ENCODE measurements at regions not wholly inside any gene's neighbourhood (a gene's known extent, or its start where the extent isn't known, plus 50 kb on each side); places are given as distances from the start of the nearest gene placed in this dataset.

- TF ChIP-seq, protein P1, sequence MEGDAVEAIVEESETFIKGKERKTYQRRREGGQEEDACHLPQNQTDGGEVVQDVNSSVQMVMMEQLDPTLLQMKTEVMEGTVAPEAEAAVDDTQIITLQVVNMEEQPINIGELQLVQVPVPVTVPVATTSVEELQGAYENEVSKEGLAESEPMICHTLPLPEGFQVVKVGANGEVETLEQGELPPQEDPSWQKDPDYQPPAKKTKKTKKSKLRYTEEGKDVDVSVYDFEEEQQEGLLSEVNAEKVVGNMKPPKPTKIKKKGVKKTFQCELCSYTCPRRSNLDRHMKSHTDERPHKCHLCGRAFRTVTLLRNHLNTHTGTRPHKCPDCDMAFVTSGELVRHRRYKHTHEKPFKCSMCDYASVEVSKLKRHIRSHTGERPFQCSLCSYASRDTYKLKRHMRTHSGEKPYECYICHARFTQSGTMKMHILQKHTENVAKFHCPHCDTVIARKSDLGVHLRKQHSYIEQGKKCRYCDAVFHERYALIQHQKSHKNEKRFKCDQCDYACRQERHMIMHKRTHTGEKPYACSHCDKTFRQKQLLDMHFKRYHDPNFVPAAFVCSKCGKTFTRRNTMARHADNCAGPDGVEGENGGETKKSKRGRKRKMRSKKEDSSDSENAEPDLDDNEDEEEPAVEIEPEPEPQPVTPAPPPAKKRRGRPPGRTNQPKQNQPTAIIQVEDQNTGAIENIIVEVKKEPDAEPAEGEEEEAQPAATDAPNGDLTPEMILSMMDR (IDR thresholded peaks at IDR 0.05; ENCODE audit: insufficient read depth, low read length, poor library complexity, severe bottlenecking): no peak
Observed at GRCh38 chr3:71997066-71997653, 212.2 kb upstream of the PROK2 start.

DNA sequence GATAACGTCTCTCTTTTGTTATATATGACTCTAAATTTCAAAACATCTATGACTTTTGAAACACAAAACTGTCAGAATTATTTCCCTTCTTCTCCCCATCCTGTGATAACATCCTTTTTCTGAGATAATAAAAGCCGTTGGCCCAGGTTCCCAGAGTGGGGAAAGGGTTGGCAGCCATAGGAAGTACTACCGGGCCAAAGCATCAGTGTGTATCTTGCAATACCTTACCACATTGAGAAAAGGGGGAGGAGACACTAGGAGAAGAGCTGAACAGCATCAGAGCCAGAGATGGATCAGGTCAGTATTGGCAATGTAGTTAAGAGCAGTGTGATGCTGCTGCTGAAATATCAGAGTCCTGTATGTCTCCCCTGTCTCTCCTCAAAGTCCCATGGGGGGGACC, 210.0 kb upstream of the PROK2 start:
- H3K27me3 ChIP-seq (replicated peaks; ENCODE audit: control insufficient read depth, insufficient read depth, low read length): no peaks in the 10 kb centered on the region
- no peak for DNase-seq (ENCODE audit: extremely low read depth, insufficient read length)

More at GRCh38 chr3:71997066-71997653, 212.2 kb upstream of the PROK2 start:
- H3K36me3 ChIP-seq (ENCODE audit: control insufficient read depth, insufficient read depth, low read length): no peaks in the 10 kb centered on the region
- H3K27me3 ChIP-seq (replicated peaks; ENCODE audit: control insufficient read depth, insufficient read depth, low read length): no peaks in the 10 kb centered on the region
- no peak overlapping the region for H3K4me3 ChIP-seq (replicated peaks; ENCODE audit: low read depth, low read length)
- DNase-seq (ENCODE audit: extremely low read depth, insufficient read length): no peak

DNA sequence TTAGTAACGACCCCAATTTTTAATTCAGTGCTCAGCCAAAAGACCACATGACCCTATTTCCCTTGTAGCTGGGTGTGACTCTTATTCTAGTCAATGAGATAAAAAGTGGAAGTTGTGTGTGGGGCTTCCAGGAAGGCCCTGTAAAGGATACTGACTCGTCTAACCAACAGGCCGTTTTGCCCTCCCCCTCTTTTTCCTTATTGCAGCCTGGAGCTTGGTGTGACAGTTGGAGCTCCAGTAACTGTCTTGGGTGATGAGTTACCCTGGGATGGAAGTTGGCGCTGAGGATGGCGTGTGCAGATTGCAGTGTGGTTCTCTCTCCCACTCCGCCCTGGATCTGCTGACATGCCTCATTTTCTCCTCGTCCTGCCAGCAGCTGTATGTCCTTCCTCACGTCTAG, 209.3 kb upstream of the PROK2 start:
- TF ChIP-seq, protein P1 (IDR thresholded peaks at IDR 0.05; ENCODE audit: insufficient read depth, low read length, poor library complexity, severe bottlenecking): no peak
- Histone ChIP-seq H3K4me3 (replicated peaks; ENCODE audit: low read depth, low read length) (no peak overlapping the region), H3K27me3 (replicated peaks; ENCODE audit: control insufficient read depth, insufficient read depth, low read length) (no peaks in the 10 kb centered on the region), H3K36me3 (ENCODE audit: control insufficient read depth, insufficient read depth, low read length) (no peaks in the 10 kb centered on the region)
- DNase-seq (ENCODE audit: extremely low read depth, insufficient read length): no peak

More for the DNA sequence above, 210.0 kb upstream of the PROK2 start:
- TF ChIP-seq, protein P1 (IDR thresholded peaks at IDR 0.05; ENCODE audit: insufficient read depth, low read length, poor library complexity, severe bottlenecking): no peak
- Histone ChIP-seq H3K4me3 (replicated peaks; ENCODE audit: low read depth, low read length) (no peak overlapping the region), H3K36me3 (ENCODE audit: control insufficient read depth, insufficient read depth, low read length) (no peaks in the 10 kb centered on the region)

- Histone ChIP-seq H3K36me3 (ENCODE audit: control insufficient read depth, insufficient read depth, low read length) (no peaks in the 10 kb centered on the region), H3K27me3 (replicated peaks; ENCODE audit: control insufficient read depth, insufficient read depth, low read length) (no peaks in the 10 kb centered on the region), H3K4me3 (replicated peaks; ENCODE audit: low read depth, low read length) (no peak overlapping the region)
- TF ChIP-seq, protein P1 (IDR thresholded peaks at IDR 0.05; ENCODE audit: insufficient read depth, low read length, poor library complexity, severe bottlenecking): no peak
- no peak for DNase-seq (ENCODE audit: extremely low read depth, insufficient read length)
Observed at GRCh38 chr3:71991681-71992080, 206.7 kb upstream of the PROK2 start.

- Histone ChIP-seq H3K4me3 (replicated peaks; ENCODE audit: low read depth, low read length) (no peak overlapping the region), H3K36me3 (ENCODE audit: control insufficient read depth, insufficient read depth, low read length) (no peaks in the 10 kb centered on the region), H3K27me3 (replicated peaks; ENCODE audit: control insufficient read depth, insufficient read depth, low read length) (no peaks in the 10 kb centered on the region)
- TF ChIP-seq, protein P1 (IDR thresholded peaks at IDR 0.05; ENCODE audit: insufficient read depth, low read length, poor library complexity, severe bottlenecking): no peak
- DNase-seq (ENCODE audit: extremely low read depth, insufficient read length): no peak
Observed at GRCh38 chr3:71991046-71991445, 206.1 kb upstream of the PROK2 start.

DNA sequence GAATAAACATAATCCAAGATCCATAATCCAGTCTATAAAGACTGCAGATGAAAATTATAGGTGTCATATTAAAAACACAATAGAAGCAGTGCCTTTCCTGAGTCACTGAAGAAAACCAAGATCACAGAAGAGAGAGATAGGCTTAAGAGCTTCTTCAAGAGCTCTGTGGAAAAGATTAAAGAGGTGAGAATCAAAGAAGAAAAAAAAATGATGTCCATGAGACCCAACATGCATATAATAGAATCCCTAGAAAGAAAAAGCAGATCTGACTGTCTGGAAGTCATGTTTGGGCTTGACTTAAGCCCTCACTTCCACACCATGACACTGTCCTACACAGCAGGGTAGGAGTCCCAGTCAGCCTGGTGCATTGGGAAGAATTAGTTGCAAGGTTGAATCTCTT, 205.6 kb upstream of the PROK2 start:
- H3K4me3 ChIP-seq (replicated peaks; ENCODE audit: low read depth, low read length): no peak overlapping the region
- H3K27me3 ChIP-seq (replicated peaks; ENCODE audit: control insufficient read depth, insufficient read depth, low read length): no peaks in the 10 kb centered on the region
- DNase-seq (ENCODE audit: extremely low read depth, insufficient read length): no peak
- TF ChIP-seq, protein P1 (IDR thresholded peaks at IDR 0.05; ENCODE audit: insufficient read depth, low read length, poor library complexity, severe bottlenecking): no peak
- no peaks in the 10 kb centered on the region for H3K36me3 ChIP-seq (ENCODE audit: control insufficient read depth, insufficient read depth, low read length)
